HEK293T (cell line): ENCODE measurements at regions not wholly inside any gene's neighbourhood (a gene's known extent, or its start where the extent isn't known, plus 50 kb on each side); places are given as distances from the start of the nearest gene placed in this dataset.

Experiments
- CTCF ChIA-PET: fragments of 350-600 bp; formaldehyde crosslinking; extraction: SDS; loops from one replicate; lab custom pipeline; 2021; ENCODE audit warnings: antibody characterized with exemption, inconsistent platforms; lab: Yijun Ruan, JAX
- POLR2A ChIA-PET: fragments of 350-600 bp; formaldehyde crosslinking; extraction: SDS; loops from one replicate; lab custom pipeline; 2020; ENCODE audit warnings: antibody characterized with exemption, inconsistent platforms; lab: Yijun Ruan, JAX
- DNase-seq: peaks from one replicate; pipeline ENCODE4 v3.0.0; 2012; ENCODE audit warnings: mixed read lengths; ENCODE audit errors: extremely low spot score
- ARNT ChIP-seq: fragments of 450-650 bp; IDR thresholded peaks from 2 replicates; pipeline ENCODE4 v1.6.1; 2017; ENCODE audit warnings: mild to moderate bottlenecking
- BHLHE40 ChIP-seq: fragments of 450-650 bp; IDR thresholded peaks from 2 replicates; pipeline ENCODE4 v1.6.1; 2016; ENCODE audit warnings: mild to moderate bottlenecking, moderate library complexity, borderline replicate concordance
- CTBP1 ChIP-seq: fragments of 450-650 bp; IDR thresholded peaks from 2 replicates; pipeline ENCODE4 v1.6.1; 2016; ENCODE audit warnings: borderline replicate concordance
- ELF4 ChIP-seq: fragments of 450-650 bp; IDR thresholded peaks from 2 replicates; pipeline ENCODE4 v1.6.1; 2017; ENCODE audit warnings: antibody characterized with exemption
- FOXA1 ChIP-seq: fragments of 450-650 bp; IDR thresholded peaks from 2 replicates; pipeline ENCODE4 v1.6.1; 2016; ENCODE audit warnings: mild to moderate bottlenecking
- FOXK2 ChIP-seq: fragments of 450-650 bp; IDR thresholded peaks from 2 replicates; pipeline ENCODE4 v1.6.1; 2016; ENCODE audit warnings: mild to moderate bottlenecking
- FOXM1 ChIP-seq: fragments of 450-650 bp; IDR thresholded peaks from 2 replicates; pipeline ENCODE4 v1.6.1; 2017; ENCODE audit warnings: mild to moderate bottlenecking, borderline replicate concordance
- HDGF ChIP-seq: fragments of 450-650 bp; IDR thresholded peaks from 2 replicates; pipeline ENCODE4 v1.6.1; 2017; ENCODE audit warnings: antibody characterized with exemption, borderline replicate concordance
- L3MBTL2 ChIP-seq: fragments of 450-650 bp; conservative IDR thresholded peaks from 2 replicates; pipeline ENCODE4 v1.6.1; 2016; ENCODE audit warnings: mild to moderate bottlenecking
- LEF1 ChIP-seq: fragments of 450-650 bp; IDR thresholded peaks from 2 replicates; pipeline ENCODE4 v1.6.1; 2017; ENCODE audit warnings: mild to moderate bottlenecking, borderline replicate concordance
- NFRKB ChIP-seq: fragments of 450-650 bp; IDR thresholded peaks from 2 replicates; pipeline ENCODE4 v1.6.1; 2016; ENCODE audit warnings: mild to moderate bottlenecking, moderate library complexity
- SP1 ChIP-seq: fragments of 450-650 bp; IDR thresholded peaks from 2 replicates; pipeline ENCODE4 v1.6.1; 2017
- SUZ12 ChIP-seq: fragments of 450-650 bp; IDR thresholded peaks from 2 replicates; pipeline ENCODE4 v1.6.1; 2016; ENCODE audit warnings: mild to moderate bottlenecking
- TARDBP ChIP-seq: fragments of 450-650 bp; IDR thresholded peaks from 2 replicates; pipeline ENCODE4 v1.6.1; 2016
- ZNF384 ChIP-seq: fragments of 450-650 bp; IDR thresholded peaks from 2 replicates; pipeline ENCODE4 v1.6.1; 2016
- TF ChIP-seq, protein P1 (sequence below): fragments of 450-650 bp; IDR thresholded peaks from 2 replicates; pipeline ENCODE4 v1.6.1; 2016

DNA sequence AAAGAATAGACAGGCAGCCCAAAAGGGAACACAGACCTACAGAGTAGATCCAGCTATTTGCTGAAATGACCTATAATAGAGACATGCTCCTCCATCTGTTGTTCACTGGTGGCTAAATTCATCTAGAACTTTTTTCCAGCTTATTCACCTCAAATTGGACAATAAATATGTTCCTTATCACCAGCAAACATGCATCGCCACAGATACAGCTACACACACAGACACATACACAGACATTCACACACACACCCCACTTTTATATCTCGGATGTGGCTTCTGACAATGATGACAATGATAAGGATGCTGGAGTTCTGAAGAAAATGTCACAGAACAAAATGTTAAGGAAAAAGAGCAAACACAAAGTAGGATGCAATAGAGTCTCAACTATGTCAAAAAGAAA is 175.4 kb downstream of the LSM5 start:
- ChIA-PET CTCF (no interaction called here), POLR2A (no interaction called here)
- TF ChIP-seq, protein P1, sequence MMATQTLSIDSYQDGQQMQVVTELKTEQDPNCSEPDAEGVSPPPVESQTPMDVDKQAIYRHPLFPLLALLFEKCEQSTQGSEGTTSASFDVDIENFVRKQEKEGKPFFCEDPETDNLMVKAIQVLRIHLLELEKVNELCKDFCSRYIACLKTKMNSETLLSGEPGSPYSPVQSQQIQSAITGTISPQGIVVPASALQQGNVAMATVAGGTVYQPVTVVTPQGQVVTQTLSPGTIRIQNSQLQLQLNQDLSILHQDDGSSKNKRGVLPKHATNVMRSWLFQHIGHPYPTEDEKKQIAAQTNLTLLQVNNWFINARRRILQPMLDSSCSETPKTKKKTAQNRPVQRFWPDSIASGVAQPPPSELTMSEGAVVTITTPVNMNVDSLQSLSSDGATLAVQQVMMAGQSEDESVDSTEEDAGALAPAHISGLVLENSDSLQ: no peak
- no peak for TF ChIP-seq FOXM1
- TF ChIP-seq FOXK2: no peak
- TF ChIP-seq ARNT: no peak
- TF ChIP-seq SP1: no peak
- TF ChIP-seq CTBP1: no peak
- no peak for TF ChIP-seq BHLHE40
- no peak for TF ChIP-seq ZNF384
- no peak for TF ChIP-seq HDGF
- no peak for TF ChIP-seq FOXA1

DNA sequence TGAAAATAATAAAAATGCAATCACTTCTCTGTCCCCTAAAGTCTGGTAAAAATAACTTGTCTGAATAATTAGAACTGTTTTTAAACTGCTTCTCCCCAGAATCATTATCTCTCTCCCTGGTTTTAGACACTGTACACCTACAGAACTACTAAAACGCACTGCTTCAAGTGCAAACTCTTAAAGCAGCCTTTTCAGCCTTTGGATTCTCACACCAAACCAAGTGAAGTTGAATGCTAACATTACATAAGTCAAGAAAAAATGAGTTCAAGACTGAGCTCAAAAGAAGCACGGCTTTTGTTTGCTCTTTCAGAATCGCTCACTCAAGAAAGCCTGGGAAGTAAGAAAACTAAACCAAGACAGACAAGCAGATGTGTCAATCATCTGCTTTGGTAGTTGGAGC is 188.8 kb downstream of the LSM5 start:
- ChIA-PET POLR2A (no interaction called here), CTCF (interaction anchor here (0.6 kb wide), 2 partner anchors 459 to 1041 kb away, joined by 3 to 6 read pairs; no protein-coding TSS in a partner anchor)
- no peak for DNase-seq
- TF ChIP-seq CTBP1 (no peak), TARDBP (no peak), NFRKB (no peak), ARNT (no peak)

More for the DNA sequence above, 175.4 kb downstream of the LSM5 start:
- DNase-seq: no peak

DNA sequence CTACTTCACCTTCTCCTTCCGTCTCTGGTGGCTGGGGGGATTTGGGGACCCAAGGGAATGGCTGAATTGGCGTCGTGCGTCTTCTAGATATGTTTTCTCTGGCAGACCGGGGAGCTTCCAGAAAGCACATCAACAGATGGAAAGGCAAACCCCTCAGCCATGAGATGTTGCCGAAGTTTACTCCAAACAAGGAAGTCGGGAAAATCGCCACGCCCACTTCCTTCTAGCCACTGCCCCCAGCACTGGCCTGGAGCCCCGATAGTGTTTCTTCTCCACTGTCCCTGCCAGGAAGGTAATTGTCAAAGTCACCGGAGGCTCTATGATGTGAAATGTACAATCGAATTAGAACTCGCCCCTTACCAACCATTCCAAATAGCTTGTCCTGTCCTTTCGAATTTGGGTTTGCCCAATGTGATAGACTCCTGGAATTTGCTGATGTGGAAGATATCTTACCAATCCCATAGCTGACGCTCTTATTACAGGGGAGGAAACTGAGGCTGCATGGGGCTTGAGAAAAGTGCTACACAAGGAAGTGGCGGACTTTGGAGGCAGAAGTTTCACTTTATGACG is 191.0 kb downstream of the LSM5 start:
- ChIA-PET POLR2A (no interaction called here), CTCF (interaction anchor here (1.5 kb wide), 1 partner anchor 48 kb away, joined by 3 read pairs; no protein-coding TSS in a partner anchor)
- DNase-seq: peak; percentile 38
- TF ChIP-seq BHLHE40: no peak
- no peak for TF ChIP-seq TARDBP
- no peak for TF ChIP-seq ZNF384
- TF ChIP-seq FOXA1: no peak
- TF ChIP-seq SP1: no peak
- TF ChIP-seq FOXM1: no peak
- no peak for TF ChIP-seq ARNT
- TF ChIP-seq, protein P1: no peak
- TF ChIP-seq CTBP1: no peak

DNA sequence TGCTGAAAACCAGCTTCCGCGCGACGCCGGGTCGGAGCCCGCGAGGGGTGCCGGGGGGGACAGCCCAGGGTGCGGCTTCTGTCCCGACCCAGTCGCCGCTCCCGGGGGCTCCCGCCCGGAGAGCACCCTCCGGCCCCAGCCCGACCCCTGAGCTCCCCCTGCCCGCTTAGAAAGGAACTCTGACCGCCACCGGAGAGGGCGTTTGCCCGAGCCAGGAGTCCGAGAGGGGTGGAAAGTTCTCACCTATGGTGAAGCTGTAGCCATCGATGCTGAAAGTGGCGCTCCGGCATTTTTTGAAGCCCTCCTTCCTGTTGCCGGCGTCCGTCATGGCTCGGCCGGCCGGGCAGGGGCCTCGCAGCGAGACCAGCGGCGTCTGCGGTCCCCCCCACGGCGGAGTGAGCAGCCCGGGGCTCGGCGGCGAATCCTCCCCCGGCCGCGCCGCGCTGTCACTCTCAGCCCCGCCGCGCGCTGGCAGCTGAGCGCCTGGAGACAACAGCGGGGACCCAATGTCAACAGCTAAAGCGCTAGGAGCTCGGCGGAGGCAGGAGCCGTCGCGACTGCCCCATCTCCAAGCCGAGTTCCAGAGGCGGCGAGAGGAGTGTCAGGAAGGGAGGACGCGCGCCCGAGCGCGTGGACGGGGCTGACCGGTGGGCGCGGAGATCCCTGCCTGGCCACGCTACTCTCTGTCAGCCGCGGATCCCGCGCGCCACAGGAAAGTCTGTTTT is 191.6 kb downstream of the LSM5 start:
- 0 out of 2 replicates have a peak, but pooled peaks have one; percentile 30 for TF ChIP-seq L3MBTL2
- TF ChIP-seq LEF1: no peak
- TF ChIP-seq, protein P1: peak; percentile 51
- POLR2A ChIA-PET: no interaction called here
- DNase-seq: peak; percentile 44
- CTCF ChIA-PET: interaction anchor here (0.6 to 1.5 kb wide), 2 partner anchors 36 to 49 kb away, joined by 3 to 4 read pairs; no protein-coding TSS in a partner anchor

DNA sequence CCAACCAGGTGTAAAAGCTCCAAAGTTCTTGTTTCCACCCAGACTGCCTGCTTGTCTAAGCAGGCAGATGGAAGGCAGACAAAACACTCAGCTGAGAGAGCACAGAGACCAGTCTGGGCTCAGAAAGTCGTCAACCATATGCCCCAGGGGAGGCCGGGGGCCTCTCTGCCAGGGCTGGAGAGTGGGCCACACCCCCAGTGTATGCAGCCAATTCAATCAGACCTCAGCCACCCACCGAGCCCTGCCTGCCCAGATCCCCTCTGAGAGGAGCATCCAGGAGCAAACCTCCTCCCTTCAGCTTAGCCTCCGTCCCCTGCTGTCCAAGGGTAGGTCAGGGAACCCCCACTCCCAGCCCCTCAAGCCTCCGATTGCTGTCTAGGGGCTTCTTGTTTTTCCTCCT is 196.3 kb downstream of the LSM5 start:
- CTCF ChIA-PET: no interaction called here

More for the DNA sequence above, 196.3 kb downstream of the LSM5 start:
- TF ChIP-seq FOXM1: no peak
- TF ChIP-seq FOXA1: no peak
- TF ChIP-seq ARNT: no peak
- no peak for TF ChIP-seq LEF1
- no peak for TF ChIP-seq FOXK2
- no peak for TF ChIP-seq SUZ12
- TF ChIP-seq TARDBP: no peak
- TF ChIP-seq BHLHE40: no peak
- no peak for TF ChIP-seq NFRKB
- TF ChIP-seq, protein P1: no peak
- TF ChIP-seq ELF4: no peak
- TF ChIP-seq ZNF384: no peak
- no peak for TF ChIP-seq L3MBTL2
- no peak for TF ChIP-seq CTBP1
- TF ChIP-seq SP1: no peak
- no peak for TF ChIP-seq HDGF
- no peak for DNase-seq
- POLR2A ChIA-PET: no interaction called here
